Chondrocyte (in vitro differentiated cells): ENCODE measurements at regions not wholly inside any gene's neighbourhood (a gene's known extent, or its start where the extent isn't known, plus 50 kb on each side); places are given as distances from the start of the nearest gene placed in this dataset.
A peak's percentile ranks its signal among the peaks of the same experiment; 100 is the strongest.

Experiments used
- DNase-seq: peaks from one replicate; pipeline ENCODE4 v3.0.0; 2021; ENCODE audit warnings: mixed read lengths, low spot score
- H3K27ac Mint-ChIP-seq: one replicate; pipeline ENCODE4 v1.8.0; 2021; ENCODE audit warnings: mild to moderate bottlenecking, moderate library complexity, mixed read lengths; ENCODE audit not compliant: unreplicated experiment
- H3K27me3 Mint-ChIP-seq: 2 replicates; pipeline ENCODE4 v1.8.0; 2021; ENCODE audit warnings: low read depth, mixed read lengths
- H3K36me3 Mint-ChIP-seq: 2 replicates; pipeline ENCODE4 v1.8.0; 2021; ENCODE audit warnings: low read depth, mixed read lengths
- H3K4me1 Mint-ChIP-seq: 2 replicates; pipeline ENCODE4 v1.8.0; 2021; ENCODE audit warnings: low read depth, mild to moderate bottlenecking, mixed read lengths
- H3K4me3 Mint-ChIP-seq: one replicate; pipeline ENCODE4 v1.8.0; 2021; ENCODE audit warnings: mild to moderate bottlenecking, moderate library complexity, mixed read lengths; ENCODE audit not compliant: unreplicated experiment
- H3K9me3 Mint-ChIP-seq: 2 replicates; pipeline ENCODE4 v1.8.0; 2021; ENCODE audit warnings: low read depth, mixed read lengths
- TF ChIP-seq, protein P1 (sequence below): fragments of 200-600 bp; sonication (generic); IDR thresholded peaks from 2 replicates; pipeline ENCODE4 v1.5.0; 2021; ENCODE audit warnings: antibody characterized with exemption, mild to moderate bottlenecking, moderate library complexity

- no peak overlapping the region for H3K4me3 Mint-ChIP-seq
- H3K9me3 Mint-ChIP-seq, result no peaks in the 10 kb centered on the region
- DNase-seq, result no peak
- no peaks in the 10 kb centered on the region for H3K27me3 Mint-ChIP-seq
- TF ChIP-seq, protein P1, sequence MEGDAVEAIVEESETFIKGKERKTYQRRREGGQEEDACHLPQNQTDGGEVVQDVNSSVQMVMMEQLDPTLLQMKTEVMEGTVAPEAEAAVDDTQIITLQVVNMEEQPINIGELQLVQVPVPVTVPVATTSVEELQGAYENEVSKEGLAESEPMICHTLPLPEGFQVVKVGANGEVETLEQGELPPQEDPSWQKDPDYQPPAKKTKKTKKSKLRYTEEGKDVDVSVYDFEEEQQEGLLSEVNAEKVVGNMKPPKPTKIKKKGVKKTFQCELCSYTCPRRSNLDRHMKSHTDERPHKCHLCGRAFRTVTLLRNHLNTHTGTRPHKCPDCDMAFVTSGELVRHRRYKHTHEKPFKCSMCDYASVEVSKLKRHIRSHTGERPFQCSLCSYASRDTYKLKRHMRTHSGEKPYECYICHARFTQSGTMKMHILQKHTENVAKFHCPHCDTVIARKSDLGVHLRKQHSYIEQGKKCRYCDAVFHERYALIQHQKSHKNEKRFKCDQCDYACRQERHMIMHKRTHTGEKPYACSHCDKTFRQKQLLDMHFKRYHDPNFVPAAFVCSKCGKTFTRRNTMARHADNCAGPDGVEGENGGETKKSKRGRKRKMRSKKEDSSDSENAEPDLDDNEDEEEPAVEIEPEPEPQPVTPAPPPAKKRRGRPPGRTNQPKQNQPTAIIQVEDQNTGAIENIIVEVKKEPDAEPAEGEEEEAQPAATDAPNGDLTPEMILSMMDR, result no peak
- no peaks in the 10 kb centered on the region for H3K36me3 Mint-ChIP-seq
- peak overlapping the region; percentile 30 for H3K27ac Mint-ChIP-seq
- peaks cover 21% of the 10 kb centered on the region for H3K4me1 Mint-ChIP-seq
These were observed 983.6 kb upstream of the NR2F2 start for GRCh38 chr15:95346721-95347475.

DNA sequence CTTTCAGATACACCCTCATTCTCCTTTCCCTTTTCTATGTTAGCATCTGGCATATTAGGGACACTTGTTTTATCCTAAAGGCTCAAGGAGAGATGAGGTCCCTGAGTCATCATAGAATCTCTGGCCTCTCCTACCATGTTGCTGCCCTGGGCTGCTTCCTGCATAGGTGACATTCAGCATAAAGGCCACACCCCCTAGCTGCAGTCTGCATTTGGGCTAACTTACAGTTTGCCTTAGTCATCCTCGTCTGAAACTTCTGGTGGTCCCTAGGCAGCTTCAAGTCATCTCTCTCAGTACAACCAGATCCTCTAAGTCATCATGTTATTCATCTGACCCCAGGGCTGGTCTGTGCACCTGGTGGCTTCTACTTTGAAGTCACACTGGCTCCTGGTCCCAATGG is 982.7 kb upstream of the NR2F2 start:
- Mint-ChIP-seq H3K27me3 (no peaks in the 10 kb centered on the region), H3K4me1 (peaks cover 21% of the 10 kb centered on the region), H3K27ac (no peak overlapping the region), H3K9me3 (no peaks in the 10 kb centered on the region), H3K36me3 (no peaks in the 10 kb centered on the region), H3K4me3 (no peak overlapping the region)
- TF ChIP-seq, protein P1, result no peak
- no peak for DNase-seq

DNA sequence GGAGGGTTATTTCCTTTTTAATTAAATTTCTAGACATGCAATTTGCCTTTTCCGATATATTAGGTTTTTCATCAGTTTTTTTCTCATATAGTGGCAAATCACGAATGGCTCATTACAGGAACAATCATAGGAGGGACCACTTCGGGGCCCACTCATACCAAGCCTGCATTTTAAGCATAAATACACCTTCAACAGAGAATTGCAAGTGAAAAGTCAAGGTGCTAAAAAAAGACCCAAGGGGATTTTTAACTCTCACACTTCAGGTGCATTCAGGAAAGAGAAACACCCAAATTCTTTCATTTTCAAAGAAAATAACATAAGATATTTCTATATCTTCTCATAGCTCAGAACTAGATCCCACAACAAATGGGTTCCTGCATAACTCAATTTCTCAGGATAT is 979.6 kb upstream of the NR2F2 start:
- no peak for DNase-seq
- H3K27me3 Mint-ChIP-seq, result no peaks in the 10 kb centered on the region
- H3K27ac Mint-ChIP-seq, result no peak overlapping the region
- no peaks in the 10 kb centered on the region for H3K36me3 Mint-ChIP-seq
- no peak overlapping the region for H3K4me3 Mint-ChIP-seq
- no peaks in the 10 kb centered on the region for H3K9me3 Mint-ChIP-seq
- TF ChIP-seq, protein P1, result no peak
- H3K4me1 Mint-ChIP-seq, result peaks cover 19% of the 10 kb centered on the region

DNA sequence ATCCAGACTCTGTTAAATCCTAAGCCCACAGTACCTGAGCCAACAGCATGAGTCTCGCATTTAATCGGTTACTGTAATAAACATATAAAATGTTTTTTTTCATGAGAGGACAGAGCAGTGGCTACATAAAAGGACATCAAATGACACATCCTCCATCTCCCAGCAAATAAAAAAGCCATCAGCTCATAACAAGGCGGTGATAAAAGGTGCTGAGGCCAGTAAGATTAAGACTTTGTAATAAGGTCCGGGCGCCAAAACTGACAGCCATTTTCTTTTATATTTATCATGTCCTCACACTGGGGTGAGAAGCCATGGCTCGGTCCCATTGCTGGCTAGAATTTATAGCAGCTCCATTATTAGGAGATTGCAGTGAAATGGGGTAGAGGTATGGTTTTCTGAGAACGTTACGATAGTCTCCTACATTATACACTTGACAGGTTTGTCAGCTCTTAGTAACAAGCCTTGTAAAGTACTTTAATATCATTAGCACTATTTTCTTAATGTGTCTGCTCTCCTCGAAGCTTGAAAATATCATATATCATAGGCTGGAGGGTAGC is 977.8 kb upstream of the NR2F2 start:
- no peaks in the 10 kb centered on the region for H3K36me3 Mint-ChIP-seq
- TF ChIP-seq, protein P1, result no peak
- no peaks in the 10 kb centered on the region for H3K27me3 Mint-ChIP-seq
- H3K4me3 Mint-ChIP-seq, result no peak overlapping the region
- DNase-seq, result no peak
- no peaks in the 10 kb centered on the region for H3K9me3 Mint-ChIP-seq
- H3K27ac Mint-ChIP-seq, result no peak overlapping the region
- H3K4me1 Mint-ChIP-seq, result peaks cover 3% of the 10 kb centered on the region

DNA sequence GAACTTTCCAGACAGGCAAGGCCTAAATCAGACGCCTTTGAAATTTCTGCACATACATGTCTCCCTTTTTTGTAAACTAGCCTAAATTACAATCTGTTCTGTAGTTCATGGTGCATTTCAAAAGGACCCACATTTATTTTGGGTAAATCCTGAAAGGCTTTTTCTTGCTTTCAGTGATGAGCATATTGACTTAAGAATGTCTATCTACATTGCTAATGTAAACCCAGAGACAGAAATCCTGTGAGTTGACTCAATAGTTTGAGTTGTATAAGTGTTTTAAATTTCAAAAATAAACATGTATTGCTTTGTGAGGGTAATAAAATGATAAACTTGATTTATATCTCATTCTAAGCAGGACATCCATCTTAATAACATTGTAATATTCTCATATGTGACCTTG is 977.0 kb upstream of the NR2F2 start:
- Mint-ChIP-seq H3K36me3 (no peaks in the 10 kb centered on the region), H3K27me3 (no peaks in the 10 kb centered on the region), H3K9me3 (no peaks in the 10 kb centered on the region), H3K4me1 (no peaks in the 10 kb centered on the region), H3K4me3 (no peak overlapping the region), H3K27ac (no peak overlapping the region)
- TF ChIP-seq, protein P1, result no peak
- no peak for DNase-seq
